Hepatic stellate cell (primary cell): ENCODE measurements at regions not wholly inside any gene's neighbourhood (a gene's known extent, or its start where the extent isn't known, plus 50 kb on each side); places are given as distances from the start of the nearest gene placed in this dataset.
"Not testable (repeated sequence)": the region's sequence is repeated elsewhere in the genome, so short reads cannot be mapped to it uniquely, and the experiment has no call there.

Experiments
- DNase-seq: peaks from one replicate; pipeline ENCODE4 v3.0.0; 2011; ENCODE audit warnings: low spot score

GRCh38 chr3:153973722-153974265, 147.4 kb upstream of the ARHGEF26 start:
- no peak for DNase-seq

- DNase-seq = no peak
These were observed 146.6 kb upstream of the ARHGEF26 start for GRCh38 chr3:153974614-153975013.

GRCh38 chr3:153976891-153977554, 144.2 kb upstream of the ARHGEF26 start:
- DNase-seq = no peak

GRCh38 chr3:153978006-153978405, 143.2 kb upstream of the ARHGEF26 start:
- DNase-seq = no peak

- no peak for DNase-seq
These were observed 141.6 kb upstream of the ARHGEF26 start for GRCh38 chr3:153979418-153980251.

- DNase-seq = no peak
These were observed 141.0 kb upstream of the ARHGEF26 start for GRCh38 chr3:153980252-153980590.

GRCh38 chr3:153997364-153997763, 123.8 kb upstream of the ARHGEF26 start:
- DNase-seq = not testable (repeated sequence)

- no peak for DNase-seq
These were observed 117.5 kb upstream of the ARHGEF26 start for GRCh38 chr3:154003649-154004048.

GRCh38 chr3:154011036-154011435, 110.2 kb upstream of the ARHGEF26 start:
- no peak for DNase-seq

GRCh38 chr3:154013736-154014135, 107.5 kb upstream of the ARHGEF26 start:
- no peak for DNase-seq

GRCh38 chr3:154015307-154015706, 105.9 kb upstream of the ARHGEF26 start:
- DNase-seq = no peak

GRCh38 chr3:154018100-154018696, 103.0 kb upstream of the ARHGEF26 start:
- peak; percentile 4 for DNase-seq

- DNase-seq = no peak
These were observed 98.6 kb upstream of the ARHGEF26 start for GRCh38 chr3:154022606-154023005.

GRCh38 chr3:154023148-154023547, 98.0 kb upstream of the ARHGEF26 start:
- DNase-seq = no peak

GRCh38 chr3:154025007-154025406, 96.2 kb upstream of the ARHGEF26 start:
- DNase-seq = no peak

- DNase-seq = no peak
These were observed 91.3 kb upstream of the ARHGEF26 start for GRCh38 chr3:154029926-154030325.

- no peak for DNase-seq
These were observed 86.3 kb upstream of the ARHGEF26 start for GRCh38 chr3:154034797-154035330.

GRCh38 chr3:154040283-154040682, 80.9 kb upstream of the ARHGEF26 start:
- DNase-seq = no peak

- DNase-seq = no peak
These were observed 76.5 kb upstream of the ARHGEF26 start for GRCh38 chr3:154044671-154045070.

GRCh38 chr3:154050216-154050615, 71.0 kb upstream of the ARHGEF26 start:
- no peak for DNase-seq

- no peak for DNase-seq
These were observed 70.4 kb upstream of the ARHGEF26 start for GRCh38 chr3:154050766-154051165.

GRCh38 chr3:154059833-154060232, 61.4 kb upstream of the ARHGEF26 start:
- no peak for DNase-seq
